PFSK-1 (cell line): ENCODE measurements at regions not wholly inside any gene's neighbourhood (a gene's known extent, or its start where the extent isn't known, plus 50 kb on each side); places are given as distances from the start of the nearest gene placed in this dataset.

Source experiments
- POLR2AphosphoS5 ChIP-seq: IDR thresholded peaks from 2 replicates; pipeline ENCODE4 v1.6.1; 2012; ENCODE audit warnings: low read depth, mild to moderate bottlenecking, control low read depth, low read length, moderate library complexity
- TAF1 ChIP-seq: IDR thresholded peaks from 2 replicates; pipeline ENCODE4 v1.6.1; 2012; ENCODE audit warnings: low read length, control low read depth, borderline replicate concordance; ENCODE audit not compliant: insufficient read depth
- TF ChIP-seq, protein P1 (sequence below), 2 experiments: IDR thresholded peaks; 2 replicates each; pipeline versions ENCODE4 v1.6.1 to v1.8.0; 2011 to 2012; ENCODE audit warnings: low read depth in 2 of 2, low read length in 2 of 2, control low read depth in 1 of 2, inconsistent platforms in 1 of 2, mild to moderate bottlenecking in 1 of 2, moderate library complexity in 1 of 2; ENCODE audit not compliant: insufficient read depth in 1 of 2

DNA sequence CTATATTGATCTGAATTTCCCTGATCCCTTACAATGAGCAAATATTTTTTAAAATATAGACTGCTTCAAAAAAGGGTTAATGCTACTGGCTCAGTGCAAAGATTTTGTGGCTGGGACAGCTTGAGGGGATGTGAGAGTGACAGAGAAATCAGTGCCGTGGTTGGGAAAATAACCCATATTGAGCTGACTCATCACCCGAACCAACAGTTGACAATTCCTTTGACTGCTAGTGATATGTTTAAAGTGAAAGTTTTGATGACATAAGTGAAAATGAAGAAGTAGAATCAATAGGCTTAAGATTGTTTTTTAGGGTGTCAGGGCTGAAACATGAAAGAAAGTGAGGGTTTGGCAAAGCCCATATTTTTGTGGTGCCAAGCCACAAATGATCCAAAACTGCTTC, 257.1 kb upstream of the TENM4 start:
- TF ChIP-seq TAF1, result no peak
- no peak for TF ChIP-seq POLR2AphosphoS5
- TF ChIP-seq, protein P1, sequence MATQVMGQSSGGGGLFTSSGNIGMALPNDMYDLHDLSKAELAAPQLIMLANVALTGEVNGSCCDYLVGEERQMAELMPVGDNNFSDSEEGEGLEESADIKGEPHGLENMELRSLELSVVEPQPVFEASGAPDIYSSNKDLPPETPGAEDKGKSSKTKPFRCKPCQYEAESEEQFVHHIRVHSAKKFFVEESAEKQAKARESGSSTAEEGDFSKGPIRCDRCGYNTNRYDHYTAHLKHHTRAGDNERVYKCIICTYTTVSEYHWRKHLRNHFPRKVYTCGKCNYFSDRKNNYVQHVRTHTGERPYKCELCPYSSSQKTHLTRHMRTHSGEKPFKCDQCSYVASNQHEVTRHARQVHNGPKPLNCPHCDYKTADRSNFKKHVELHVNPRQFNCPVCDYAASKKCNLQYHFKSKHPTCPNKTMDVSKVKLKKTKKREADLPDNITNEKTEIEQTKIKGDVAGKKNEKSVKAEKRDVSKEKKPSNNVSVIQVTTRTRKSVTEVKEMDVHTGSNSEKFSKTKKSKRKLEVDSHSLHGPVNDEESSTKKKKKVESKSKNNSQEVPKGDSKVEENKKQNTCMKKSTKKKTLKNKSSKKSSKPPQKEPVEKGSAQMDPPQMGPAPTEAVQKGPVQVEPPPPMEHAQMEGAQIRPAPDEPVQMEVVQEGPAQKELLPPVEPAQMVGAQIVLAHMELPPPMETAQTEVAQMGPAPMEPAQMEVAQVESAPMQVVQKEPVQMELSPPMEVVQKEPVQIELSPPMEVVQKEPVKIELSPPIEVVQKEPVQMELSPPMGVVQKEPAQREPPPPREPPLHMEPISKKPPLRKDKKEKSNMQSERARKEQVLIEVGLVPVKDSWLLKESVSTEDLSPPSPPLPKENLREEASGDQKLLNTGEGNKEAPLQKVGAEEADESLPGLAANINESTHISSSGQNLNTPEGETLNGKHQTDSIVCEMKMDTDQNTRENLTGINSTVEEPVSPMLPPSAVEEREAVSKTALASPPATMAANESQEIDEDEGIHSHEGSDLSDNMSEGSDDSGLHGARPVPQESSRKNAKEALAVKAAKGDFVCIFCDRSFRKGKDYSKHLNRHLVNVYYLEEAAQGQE (IDR thresholded peaks at IDR 0.05; ENCODE audit: insufficient read depth in 1 of 2, low read depth in 2 of 2, low read length in 2 of 2), result no peak
